PC-9 (cell line): ENCODE measurements at regions not wholly inside any gene's neighbourhood (a gene's known extent, or its start where the extent isn't known, plus 50 kb on each side); places are given as distances from the start of the nearest gene placed in this dataset.

ENCODE experiments used
- BruUV-seq: library from RNA; stranded (reverse); fragments of 400-500 nt; replicated peaks from 2 replicates; lab custom pipeline; 2021; lab: Mats Ljungman, UMichigan
- CTCF ChIA-PET: fragments of 300-600 bp; sonication (Branson Sonifier 250); formaldehyde crosslinking; loops from one replicate; lab custom pipeline; 2022; ENCODE audit warnings: antibody characterized with exemption; lab: Charles Lee
- POLR2A ChIA-PET: fragments of 300-600 bp; sonication (Branson Sonifier 250); formaldehyde crosslinking; loops from one replicate; lab custom pipeline; 2022; ENCODE audit warnings: antibody characterized with exemption; ENCODE audit not compliant: unreplicated experiment; lab: Charles Lee
- DNase-seq, 2 experiments: peaks; one replicate each; pipeline versions ENCODE4 v3.0.0 to v3.0.0-alpha.2; 2015 to 2022; ENCODE audit warnings: mixed read lengths in 1 of 2
- H2AFZ ChIP-seq: fragments of 200-600 bp; sonication (generic); 2 replicates; pipeline ENCODE4 v1.8.1; 2017; ENCODE audit warnings: antibody characterized with exemption
- H3F3A ChIP-seq: fragments of 200-600 bp; sonication (generic); 2 replicates; pipeline ENCODE4 v1.8.1; 2017; ENCODE audit warnings: antibody characterized with exemption, mild to moderate bottlenecking, low read depth; ENCODE audit not compliant: insufficient read depth
- H3K27ac ChIP-seq: fragments of 200-600 bp; sonication (generic); 2 replicates; pipeline ENCODE4 v1.6.1; 2016; ENCODE audit warnings: mixed run types
- H3K27me3 ChIP-seq: fragments of 200-600 bp; sonication (generic); 2 replicates; pipeline ENCODE4 v1.6.1; 2016; ENCODE audit warnings: low read depth, mixed run types; ENCODE audit not compliant: insufficient read depth
- H3K36me3 ChIP-seq: fragments of 200-600 bp; sonication (generic); 2 replicates; pipeline ENCODE4 v1.6.1; 2016; ENCODE audit warnings: low read depth, mixed run types
- H3K4me1 ChIP-seq: fragments of 200-600 bp; sonication (generic); replicated peaks from 2 replicates; pipeline ENCODE4 v1.6.1; 2016; ENCODE audit warnings: mixed run types; ENCODE audit not compliant: insufficient read depth
- H3K4me2 ChIP-seq: fragments of 200-600 bp; sonication (generic); 2 replicates; pipeline ENCODE4 v1.6.1; 2017; ENCODE audit warnings: mixed run types
- H3K4me3 ChIP-seq: fragments of 200-600 bp; sonication (generic); 2 replicates; pipeline ENCODE4 v1.6.1; 2016; ENCODE audit warnings: mixed run types
- H3K79me2 ChIP-seq: fragments of 200-600 bp; sonication (generic); 2 replicates; pipeline ENCODE4 v1.6.1; 2017; ENCODE audit warnings: low read depth, mixed run types
- H3K9me2 ChIP-seq: fragments of 200-600 bp; sonication (generic); 2 replicates; pipeline ENCODE4 v1.8.1; 2017; ENCODE audit warnings: mild to moderate bottlenecking; ENCODE audit not compliant: insufficient read depth
- H3K9me3 ChIP-seq: fragments of 200-600 bp; sonication (generic); 2 replicates; pipeline ENCODE4 v1.8.1; 2016; ENCODE audit warnings: low read depth; ENCODE audit not compliant: insufficient read depth
- H4K20me1 ChIP-seq: fragments of 200-600 bp; sonication (generic); 2 replicates; pipeline ENCODE4 v1.8.1; 2017; ENCODE audit not compliant: insufficient read depth
- CTCF ChIP-seq: fragments of 200-600 bp; sonication (generic); conservative IDR thresholded peaks from 2 replicates; pipeline ENCODE4 v1.6.1; 2017; ENCODE audit warnings: mixed run types, antibody characterized with exemption, mild to moderate bottlenecking, moderate library complexity
- EZH2 ChIP-seq: fragments of 200-600 bp; sonication (generic); IDR thresholded peaks from 2 replicates; pipeline ENCODE4 v1.8.0; 2017; ENCODE audit warnings: antibody characterized with exemption, low read depth
- intact Hi-C: fragments of 100-400 bp; cut with micrococcal nuclease; formaldehyde crosslinking; loops from one replicate; pipeline ENCODE4 v1.10.0; 2022; ENCODE audit not compliant: unreplicated experiment

GRCh38 chr15:30770759-30771158 lies 133.0 kb upstream of the FAN1 start:
- H3K4me1 ChIP-seq, result 0 out of 2 replicates have a peak, but pooled peaks cover 1% of the 10 kb centered on the region
- BruUV-seq, result no TSS peak
- H3K27ac ChIP-seq, result no peak overlapping the region
- no peaks in the 10 kb centered on the region for H3K79me2 ChIP-seq
- ChIA-PET POLR2A (no interaction called here), CTCF (no interaction called here)
- DNase-seq, result no peak
- H3F3A ChIP-seq, result no peaks in the 10 kb centered on the region
- H3K4me2 ChIP-seq, result no peak overlapping the region
- no peak overlapping the region for H2AFZ ChIP-seq
- H3K36me3 ChIP-seq, result no peaks in the 10 kb centered on the region
- intact Hi-C loops, result no loop called here
- no peaks in the 10 kb centered on the region for H3K9me3 ChIP-seq
- TF ChIP-seq CTCF, result no peak
- TF ChIP-seq EZH2, result no peak
- H4K20me1 ChIP-seq, result no peaks in the 10 kb centered on the region
- no peaks in the 10 kb centered on the region for H3K9me2 ChIP-seq
- H3K27me3 ChIP-seq, result no peaks in the 10 kb centered on the region
- no peak overlapping the region for H3K4me3 ChIP-seq

- H3K27me3 ChIP-seq, result no peaks in the 10 kb centered on the region
- no peaks in the 10 kb centered on the region for H3K4me1 ChIP-seq
- ChIA-PET POLR2A (interaction anchor here (0.5 kb wide), 1 partner anchor 208 kb away, joined by 3 read pairs; the partner anchor contains the start of gene MTMR10), CTCF (no interaction called here)
- no peaks in the 10 kb centered on the region for H3F3A ChIP-seq
- H3K9me3 ChIP-seq, result no peaks in the 10 kb centered on the region
- H3K4me3 ChIP-seq, result no peak overlapping the region
- H3K79me2 ChIP-seq, result no peaks in the 10 kb centered on the region
- no peaks in the 10 kb centered on the region for H4K20me1 ChIP-seq
- H3K36me3 ChIP-seq, result no peaks in the 10 kb centered on the region
- TF ChIP-seq EZH2 (no peak), CTCF (no peak)
- H2AFZ ChIP-seq, result no peak overlapping the region
- no peaks in the 10 kb centered on the region for H3K9me2 ChIP-seq
- H3K4me2 ChIP-seq, result no peak overlapping the region
- H3K27ac ChIP-seq, result no peak overlapping the region
- no peak for DNase-seq
- no TSS peak for BruUV-seq
- intact Hi-C loops, result no loop called here
Measured at GRCh38 chr15:30783019-30783418, 120.7 kb upstream of the FAN1 start.

DNA sequence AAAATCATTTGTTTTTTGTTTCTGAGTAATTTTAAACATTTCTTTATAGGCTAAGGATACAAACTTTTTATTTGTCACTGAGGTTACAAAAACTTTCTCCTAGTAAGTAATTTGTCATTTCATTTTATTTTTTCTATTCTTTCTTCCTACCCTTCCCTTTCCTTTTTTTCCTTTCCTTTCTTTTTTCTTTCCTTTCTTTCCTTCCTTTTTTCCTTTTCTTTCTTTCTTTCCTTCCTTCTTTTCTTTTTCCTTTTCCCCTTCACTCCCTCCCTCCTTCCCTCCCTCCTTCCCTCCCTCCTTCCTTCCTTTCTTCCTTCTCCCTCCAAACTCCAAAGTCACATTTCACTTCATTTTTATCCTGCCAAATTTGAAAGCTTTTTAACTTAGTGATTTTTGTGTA lies 115.1 kb upstream of the FAN1 start:
- ChIA-PET CTCF (no interaction called here), POLR2A (no interaction called here)
- Histone ChIP-seq H3K79me2 (no peaks in the 10 kb centered on the region), H3K9me2 (no peaks in the 10 kb centered on the region), H3K9me3 (no peaks in the 10 kb centered on the region), H4K20me1 (no peaks in the 10 kb centered on the region), H3K4me2 (no peak overlapping the region), H3K27ac (no peak overlapping the region), H3K4me3 (no peak overlapping the region), H2AFZ (no peak overlapping the region), H3K27me3 (peaks cover 7% of the 10 kb centered on the region; the same call in 1 of the 2 replicates), H3K4me1 (no peaks in the 10 kb centered on the region), H3K36me3 (no peaks in the 10 kb centered on the region), H3F3A (no peaks in the 10 kb centered on the region)
- intact Hi-C loops, result no loop called here
- TF ChIP-seq EZH2 (no peak), CTCF (no peak)
- no TSS peak for BruUV-seq
- DNase-seq, result no peak
